HG02981 (cell line): ENCODE measurements at regions not wholly inside any gene's neighbourhood (a gene's known extent, or its start where the extent isn't known, plus 50 kb on each side); places are given as distances from the start of the nearest gene placed in this dataset.

Experiments used
- ATAC-seq: cut with Tn5 transposase; IDR thresholded peaks from one replicate; pipeline ENCODE4 v1.9.1; 2021; ENCODE audit warnings: mild to moderate bottlenecking, moderate library complexity; ENCODE audit not compliant: unreplicated experiment

- no peak for ATAC-seq
Measured at GRCh38 chr4:64614276-64614675, 205.0 kb upstream of the TECRL start.

GRCh38 chr4:64613046-64613445 is 203.8 kb upstream of the TECRL start:
- no peak for ATAC-seq

- no peak for ATAC-seq
Measured at GRCh38 chr4:64598066-64598465, 188.8 kb upstream of the TECRL start.

DNA sequence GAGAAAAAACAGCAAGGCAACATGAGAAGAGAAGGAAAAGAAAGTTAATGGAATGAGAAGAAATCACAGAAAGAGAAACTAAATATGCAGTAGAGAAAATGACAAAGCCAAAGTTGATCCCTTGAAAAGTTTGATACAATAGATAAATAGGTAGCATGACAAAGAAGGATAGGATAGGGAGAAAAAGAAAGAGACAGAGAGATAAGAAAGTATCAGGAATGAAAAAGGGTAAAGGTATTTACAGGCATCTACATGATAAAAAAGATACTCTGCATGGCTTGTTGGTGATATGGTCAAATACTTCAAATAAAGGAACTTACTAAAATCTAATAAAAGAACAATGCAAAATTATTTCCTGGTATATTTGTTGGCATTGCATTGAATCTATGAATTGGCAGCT is 185.5 kb upstream of the TECRL start:
- no peak for ATAC-seq

DNA sequence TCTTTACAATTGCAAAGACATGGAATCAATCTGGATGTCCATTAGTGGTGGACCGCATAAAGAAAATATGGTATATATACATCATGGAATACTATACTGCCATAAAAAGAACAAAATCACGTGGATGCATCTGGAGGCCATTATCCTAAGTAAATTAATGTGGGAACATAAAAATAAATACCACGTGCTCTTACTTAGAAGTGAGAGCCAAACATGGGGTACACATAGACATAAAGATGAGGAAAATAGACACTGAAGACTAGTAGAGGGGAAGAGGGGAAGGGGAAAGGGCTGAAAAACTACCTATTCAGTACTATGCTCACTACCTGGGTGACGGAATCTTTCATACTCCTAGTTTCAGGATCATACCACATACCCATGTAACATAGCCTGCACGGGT is 179.3 kb upstream of the TECRL start:
- ATAC-seq, result no peak

GRCh38 chr4:64584981-64585557 is 175.8 kb upstream of the TECRL start:
- no peak for ATAC-seq

DNA sequence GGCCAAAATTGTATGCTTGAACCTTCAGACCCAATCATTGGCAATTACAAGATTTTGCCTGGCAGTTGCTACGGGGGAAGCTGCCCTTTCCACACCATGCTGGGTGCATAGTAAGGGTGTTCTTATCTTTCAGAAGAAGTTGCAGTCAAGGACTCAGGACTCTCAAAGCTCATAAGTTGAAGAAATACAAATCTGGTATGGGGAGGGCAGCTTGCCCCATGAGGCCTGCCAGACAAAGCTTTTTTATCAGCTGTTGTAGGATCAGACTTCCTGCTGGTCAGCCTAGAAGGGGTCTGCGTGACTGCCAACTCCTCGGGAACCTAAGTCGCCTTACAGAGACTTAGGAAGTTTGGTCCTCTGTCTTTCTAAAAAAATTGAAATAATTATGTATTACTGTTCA is 174.9 kb upstream of the TECRL start:
- ATAC-seq, result no peak

- ATAC-seq, result no peak
Measured at GRCh38 chr4:64582492-64582891, 173.2 kb upstream of the TECRL start.

DNA sequence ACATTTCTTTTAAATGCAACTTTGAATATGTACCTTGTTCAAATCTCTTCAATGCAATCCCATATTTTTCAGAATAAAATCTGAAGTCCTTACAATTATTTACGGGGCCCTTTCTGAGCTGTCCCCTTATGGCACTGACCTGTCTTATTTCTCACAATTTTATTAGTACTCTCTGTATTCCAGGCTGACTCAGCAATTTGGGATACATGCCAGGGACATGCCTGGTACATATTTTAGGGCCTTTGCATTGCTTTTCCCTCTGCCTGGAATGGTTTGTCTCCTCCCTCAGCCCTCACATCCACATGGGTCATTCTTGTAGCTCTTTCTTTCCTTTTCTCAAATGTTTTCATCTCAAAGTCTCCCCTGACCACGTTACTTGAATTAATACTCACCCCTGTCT is 172.2 kb upstream of the TECRL start:
- no peak for ATAC-seq

DNA sequence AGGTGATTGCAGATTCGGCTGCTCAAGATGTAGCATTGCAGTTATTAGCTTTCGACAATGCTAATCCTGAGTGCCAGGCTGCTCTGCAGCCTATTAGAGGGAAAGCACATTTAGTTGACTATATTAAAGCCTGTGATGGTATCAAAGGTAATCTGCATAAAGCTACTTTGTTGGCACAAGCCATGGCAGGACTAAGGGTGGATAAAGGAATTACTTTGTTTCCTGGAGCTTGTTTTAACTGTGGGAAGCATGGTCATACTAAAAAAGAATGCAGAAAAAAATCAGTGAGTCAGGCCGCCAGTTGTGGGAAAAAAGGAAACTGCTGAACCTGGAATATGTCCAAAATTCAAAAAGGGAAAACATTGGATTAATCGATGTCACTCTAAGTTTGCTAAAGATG is 154.9 kb upstream of the TECRL start:
- ATAC-seq, result no peak

GRCh38 chr4:64559571-64559970 is 150.3 kb upstream of the TECRL start:
- no peak for ATAC-seq

- ATAC-seq, result no peak
Measured at GRCh38 chr4:64551125-64551524, 141.9 kb upstream of the TECRL start.

DNA sequence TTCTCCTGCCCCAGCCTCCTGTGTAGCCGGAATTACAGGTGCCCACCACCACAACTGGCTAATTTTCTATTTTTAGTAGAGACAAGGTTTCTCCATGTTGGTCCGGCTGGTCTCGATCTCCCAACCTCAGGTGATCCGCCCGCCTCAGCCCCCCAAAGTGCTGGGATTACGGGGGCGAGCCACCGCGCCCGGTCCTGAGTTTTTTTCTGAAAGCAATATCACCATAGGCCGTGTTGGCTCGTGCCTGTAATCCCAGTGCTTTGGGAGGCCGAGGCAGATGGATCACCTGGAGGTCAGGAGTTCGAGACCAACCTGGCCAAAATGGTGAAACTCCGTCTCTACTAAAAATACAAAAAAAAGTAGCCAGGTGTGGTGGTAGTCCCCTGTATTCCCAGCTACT is 136.3 kb upstream of the TECRL start:
- ATAC-seq, result no peak

- ATAC-seq, result peak; percentile 92
Measured at GRCh38 chr4:64539234-64539849, 130.1 kb upstream of the TECRL start.

GRCh38 chr4:64538219-64538618 is 129.0 kb upstream of the TECRL start:
- no peak for ATAC-seq

GRCh38 chr4:64533637-64534036 is 124.4 kb upstream of the TECRL start:
- no peak for ATAC-seq

- ATAC-seq, result no peak
Measured at GRCh38 chr4:64533159-64533558, 123.9 kb upstream of the TECRL start.

- no peak for ATAC-seq
Measured at GRCh38 chr4:64520421-64520820, 111.2 kb upstream of the TECRL start.

- no peak for ATAC-seq
Measured at GRCh38 chr4:64518600-64518999, 109.3 kb upstream of the TECRL start.

DNA sequence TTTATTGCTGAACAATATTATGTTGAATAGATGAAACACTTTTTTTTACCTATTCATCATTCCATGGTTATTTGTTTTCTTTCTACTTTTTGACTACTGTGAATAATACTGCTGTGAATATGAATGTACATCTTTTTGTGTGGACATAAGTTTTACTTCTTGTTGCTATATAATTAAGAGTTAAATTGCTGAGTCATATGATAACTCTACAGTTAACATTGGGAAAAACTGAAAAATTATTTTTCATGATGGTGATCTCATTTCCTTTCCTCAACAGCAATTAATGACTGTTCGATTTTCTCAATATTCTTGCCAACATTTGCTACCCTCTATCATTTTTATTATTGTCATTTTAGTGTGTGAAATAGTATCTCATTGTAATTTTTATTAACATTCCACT is 106.9 kb upstream of the TECRL start:
- no peak for ATAC-seq

GRCh38 chr4:64508089-64508488 is 98.8 kb upstream of the TECRL start:
- ATAC-seq, result no peak

DNA sequence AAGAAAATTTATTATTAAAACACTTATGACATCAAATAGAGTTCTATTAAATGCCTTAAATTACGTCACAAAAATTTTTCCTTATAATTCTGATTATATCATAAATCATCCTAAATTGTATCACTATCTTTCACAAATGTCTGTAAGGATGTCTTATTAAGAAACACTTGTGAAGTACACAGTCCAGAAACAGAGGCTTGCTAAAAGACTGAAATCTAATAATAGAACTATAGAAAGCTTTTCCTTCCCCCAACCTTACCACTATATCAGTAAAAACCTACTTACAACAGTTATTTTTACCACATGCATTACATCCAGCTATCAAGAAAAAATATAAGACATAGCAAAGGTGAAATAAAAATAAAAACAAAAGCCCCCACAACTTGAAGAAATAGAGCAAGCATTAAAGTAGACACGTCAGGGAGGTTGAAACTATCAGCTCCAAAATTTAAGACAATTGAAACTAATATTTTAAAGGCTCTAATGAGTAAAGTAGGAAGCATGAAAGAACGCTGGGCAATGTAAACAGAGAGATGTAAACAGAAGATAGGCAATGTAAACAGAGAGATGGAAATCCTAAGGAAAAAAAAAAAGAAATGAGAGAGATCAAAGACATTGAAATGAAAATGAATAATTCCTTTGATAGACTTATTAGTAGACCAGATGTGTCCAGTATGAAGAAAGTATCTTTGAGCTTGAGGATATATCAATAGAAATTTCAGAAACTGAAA is 94.9 kb upstream of the TECRL start:
- no peak for ATAC-seq

GRCh38 chr4:64503416-64503815 is 94.2 kb upstream of the TECRL start:
- no peak for ATAC-seq
